ENCODE measurements at regions not wholly inside any gene's neighbourhood (a gene's known extent, or its start where the extent isn't known, plus 50 kb on each side); places are given as distances from the start of the nearest gene placed in this dataset.

DNA sequence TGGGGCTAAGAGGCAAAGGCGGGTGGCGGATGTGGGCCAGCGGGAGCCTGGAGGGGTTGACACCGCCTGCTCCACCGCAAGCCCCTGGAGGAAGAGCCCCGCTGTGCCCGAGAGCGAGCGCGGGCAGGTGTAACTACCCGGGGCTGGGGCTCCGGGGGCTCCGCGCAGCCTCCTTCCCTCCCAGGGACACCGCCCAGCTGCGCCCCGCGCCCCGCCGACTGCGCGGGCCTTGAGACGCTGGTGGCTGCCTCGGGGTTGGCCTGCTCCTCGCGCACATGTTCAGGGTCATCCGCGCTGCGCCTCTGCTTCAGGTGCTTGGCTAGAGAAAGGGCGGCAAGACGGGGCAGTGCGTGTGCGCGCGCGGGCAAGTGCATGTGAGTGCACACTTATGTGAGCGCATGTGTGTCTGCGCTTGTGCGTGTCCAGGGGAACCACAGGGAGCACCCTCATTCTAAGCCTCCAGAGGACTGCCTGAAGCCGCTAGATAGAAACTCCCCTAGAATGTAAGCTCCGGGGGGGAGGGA lies 197.5 kb upstream of the TMEM45B start:
- TF ChIP-seq EZH2phosphoT487 (IDR thresholded peaks at IDR 0.05): no peak
- no peak for TF ChIP-seq CTCF (IDR thresholded peaks at IDR 0.05)
- no peak for TF ChIP-seq EZH2 (IDR thresholded peaks at IDR 0.05)

Data from neural progenitor cell (in vitro differentiated cells).